ENCODE measurements at regions not wholly inside any gene's neighbourhood (a gene's known extent, or its start where the extent isn't known, plus 50 kb on each side); places are given as distances from the start of the nearest gene placed in this dataset.
"Not testable (repeated sequence)": the region's sequence is repeated elsewhere in the genome, so short reads cannot be mapped to it uniquely, and the experiment has no call there.

- TF ChIP-seq CTCF (IDR thresholded peaks at IDR 0.05) = no peak
- no peak for ATAC-seq (ENCODE audit: low FRiP score)
- DNase-seq (ENCODE audit: low spot score) = no peak
These were observed 279.3 kb upstream of the RASGRP1 start for GRCh38 chr15:38843736-38844590.

- DNase-seq (ENCODE audit: low spot score) = no peak
- ATAC-seq (ENCODE audit: low FRiP score) = no peak
- TF ChIP-seq CTCF (IDR thresholded peaks at IDR 0.05) = no peak
These were observed 280.1 kb upstream of the RASGRP1 start for GRCh38 chr15:38844736-38845135.

- no peak for TF ChIP-seq CTCF (IDR thresholded peaks at IDR 0.05)
- DNase-seq (ENCODE audit: low spot score) (no peak), ATAC-seq (ENCODE audit: low FRiP score) (no peak)
These were observed 281.7 kb upstream of the RASGRP1 start for GRCh38 chr15:38846346-38846745.

GRCh38 chr15:38847666-38848065, 283.1 kb upstream of the RASGRP1 start:
- DNase-seq (ENCODE audit: low spot score) (no peak), ATAC-seq (ENCODE audit: low FRiP score) (no peak)
- no peak for TF ChIP-seq CTCF (IDR thresholded peaks at IDR 0.05)

GRCh38 chr15:38849046-38849445, 284.4 kb upstream of the RASGRP1 start:
- TF ChIP-seq CTCF (IDR thresholded peaks at IDR 0.05) = no peak
- ATAC-seq (ENCODE audit: low FRiP score) (no peak), DNase-seq (ENCODE audit: low spot score) (no peak)

GRCh38 chr15:38852188-38852587, 287.6 kb upstream of the RASGRP1 start:
- ATAC-seq (ENCODE audit: low FRiP score) = not testable (repeated sequence)

GRCh38 chr15:38853608-38854007, 289.0 kb upstream of the RASGRP1 start:
- DNase-seq (ENCODE audit: low spot score) = no peak
- no peak for ATAC-seq (ENCODE audit: low FRiP score)
- no peak for TF ChIP-seq CTCF (IDR thresholded peaks at IDR 0.05)

More at GRCh38 chr15:38852188-38852587, 287.6 kb upstream of the RASGRP1 start:
- DNase-seq (ENCODE audit: low spot score) = not testable (repeated sequence)
